Naive B cell (primary cell): ENCODE measurements at regions not wholly inside any gene's neighbourhood (a gene's known extent, or its start where the extent isn't known, plus 50 kb on each side); places are given as distances from the start of the nearest gene placed in this dataset.
"Not testable (repeated sequence)": the region's sequence is repeated elsewhere in the genome, so short reads cannot be mapped to it uniquely, and the experiment has no call there.

Source experiments
- ATAC-seq, 2 donors: fragments of 150-1000 bp; cut with Tn5 transposase; 2 replicates each; pipeline ENCODE4 v1.10.0; 2021; ENCODE audit warnings: low read depth in 2 of 2, mild to moderate bottlenecking in 2 of 2, moderate library complexity in 2 of 2
- DNase-seq: peaks from one replicate; pipeline ENCODE4 v3.0.0; 2022
- H3K27ac Mint-ChIP-seq, 6 donors: one replicate each; pipeline ENCODE4 v1.8.0; 2020 to 2022; ENCODE audit warnings: mild to moderate bottlenecking in 6 of 6, mixed read lengths in 6 of 6, moderate library complexity in 5 of 6, inconsistent platforms in 2 of 6
- H3K27me3 Mint-ChIP-seq, 3 donors: one replicate each; pipeline ENCODE4 v1.8.0; 2021 to 2022; ENCODE audit warnings: mixed read lengths in 3 of 3, mild to moderate bottlenecking in 1 of 3
- H3K36me3 Mint-ChIP-seq, 2 donors: one replicate each; pipeline ENCODE4 v1.8.0; 2020 to 2022; ENCODE audit warnings: mixed read lengths in 2 of 2, inconsistent platforms in 1 of 2, mild to moderate bottlenecking in 1 of 2
- H3K4me1 Mint-ChIP-seq, 3 donors: one replicate each; pipeline ENCODE4 v1.8.0; 2020 to 2022; ENCODE audit warnings: mixed read lengths in 3 of 3, inconsistent platforms in 1 of 3, mild to moderate bottlenecking in 1 of 3, moderate library complexity in 1 of 3
- H3K4me3 Mint-ChIP-seq, 8 donors: one replicate each; pipeline ENCODE4 v1.8.0; 2020 to 2022; ENCODE audit warnings: mild to moderate bottlenecking in 8 of 8, mixed read lengths in 8 of 8, moderate library complexity in 8 of 8, inconsistent platforms in 2 of 8
- H3K9me3 Mint-ChIP-seq, 7 donors: one replicate each; pipeline ENCODE4 v1.8.0; 2020 to 2022; ENCODE audit warnings: mixed read lengths in 7 of 7, mild to moderate bottlenecking in 5 of 7, inconsistent platforms in 2 of 7, moderate library complexity in 1 of 7

DNA sequence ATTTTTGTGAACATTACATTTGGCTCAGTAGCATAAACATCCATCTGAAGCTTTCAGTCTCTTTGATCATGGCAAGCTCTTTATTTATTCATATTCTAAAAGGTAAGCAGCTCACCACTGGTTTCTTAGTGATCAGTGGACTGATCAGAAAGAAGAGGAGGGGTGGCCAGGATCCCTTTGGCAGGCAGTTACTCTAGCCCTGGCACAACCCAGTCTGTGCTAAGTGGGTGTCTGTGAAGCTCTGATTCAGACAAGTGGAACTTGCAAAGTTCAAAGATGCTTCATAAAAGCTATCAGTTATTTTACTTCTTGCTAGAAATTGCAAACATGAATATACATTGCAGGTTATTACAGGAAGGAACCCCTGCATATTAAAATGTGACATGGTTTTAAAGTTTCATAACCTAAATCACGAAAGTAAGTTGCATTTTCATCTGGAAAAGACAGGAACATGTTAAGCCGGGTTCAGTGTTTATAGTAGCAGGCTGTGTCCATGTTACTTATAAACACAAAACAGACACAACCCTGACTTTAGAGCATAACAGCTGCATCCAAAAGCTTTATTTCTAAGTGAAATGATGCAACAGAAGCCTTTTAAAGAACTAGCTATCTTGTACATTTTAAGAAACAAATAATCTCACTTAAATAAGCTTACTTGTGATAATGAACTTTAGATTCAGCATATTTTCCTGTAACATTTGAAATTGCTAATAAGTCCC lies 785.3 kb downstream of the MCTP2 start:
- Mint-ChIP-seq H3K27ac (no peak overlapping the region), H3K27me3 (peaks cover 0 to 4% (median 0%) of the 10 kb centered on the region in 3 donors), H3K4me1 (no peaks in the 10 kb centered on the region), H3K4me3 (no peak overlapping the region), H3K36me3 (no peaks in the 10 kb centered on the region), H3K9me3 (peaks cover 0 to 9% (median 3%) of the 10 kb centered on the region in 7 donors)
- DNase-seq = no peak
- ATAC-seq = no peak

- Mint-ChIP-seq H3K4me3 (no peak overlapping the region), H3K27ac (no peak overlapping the region), H3K36me3 (no peaks in the 10 kb centered on the region), H3K9me3 (peaks cover 2 to 16% (median 3%) of the 10 kb centered on the region in 7 donors), H3K27me3 (peaks cover 0 to 4% (median 0%) of the 10 kb centered on the region in 3 donors), H3K4me1 (no peaks in the 10 kb centered on the region)
- no peak for DNase-seq
- ATAC-seq = no peak
Measured at GRCh38 chr15:95017666-95018328, 786.4 kb downstream of the MCTP2 start.

DNA sequence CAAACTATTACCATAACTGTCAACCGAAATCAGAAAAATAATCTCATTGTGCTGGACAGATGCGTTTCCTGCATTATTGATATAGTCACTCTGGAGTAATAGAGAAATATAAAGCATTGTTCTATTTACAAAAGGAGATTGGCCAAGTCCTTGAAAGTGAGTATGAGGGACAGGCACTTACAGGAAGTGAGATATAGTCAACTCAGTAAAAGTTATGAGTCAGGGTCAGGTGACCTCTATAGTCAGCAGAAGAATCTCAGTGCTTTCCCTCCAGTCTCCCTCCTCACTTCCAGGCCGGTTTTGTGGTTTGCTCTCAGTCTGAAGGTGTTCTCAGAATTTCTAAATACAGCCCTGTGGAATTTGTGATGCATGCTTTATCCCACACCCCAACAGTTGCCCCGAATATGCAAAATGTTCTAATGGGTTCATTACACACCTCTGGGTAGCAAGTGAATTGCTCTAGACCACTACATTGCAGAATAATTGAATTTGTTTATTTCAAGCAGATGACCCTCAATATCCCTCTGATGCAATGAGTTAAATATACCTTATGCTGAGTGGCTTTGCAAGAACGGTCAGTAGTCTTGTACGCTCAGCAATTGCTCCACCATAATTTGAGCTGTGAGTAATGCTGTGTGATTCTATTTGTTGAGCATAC lies 787.7 kb downstream of the MCTP2 start:
- no peak for DNase-seq
- no peak for ATAC-seq
- no peak overlapping the region for H3K27ac Mint-ChIP-seq
- peaks cover 0 to 4% (median 0%) of the 10 kb centered on the region in 3 donors for H3K27me3 Mint-ChIP-seq
- H3K4me3 Mint-ChIP-seq = no peak overlapping the region
- H3K9me3 Mint-ChIP-seq = peaks cover 3 to 21% (median 5%) of the 10 kb centered on the region in 7 donors
- H3K36me3 Mint-ChIP-seq = no peaks in the 10 kb centered on the region
- H3K4me1 Mint-ChIP-seq = no peaks in the 10 kb centered on the region

- H3K9me3 Mint-ChIP-seq = peaks cover 3 to 21% (median 5%) of the 10 kb centered on the region in 7 donors
- no peak for ATAC-seq
- peaks cover 0 to 1% (median 0%) of the 10 kb centered on the region in 3 donors for H3K27me3 Mint-ChIP-seq
- DNase-seq = no peak
- H3K4me1 Mint-ChIP-seq = no peaks in the 10 kb centered on the region
- no peak overlapping the region for H3K4me3 Mint-ChIP-seq
- no peaks in the 10 kb centered on the region for H3K36me3 Mint-ChIP-seq
- no peak overlapping the region for H3K27ac Mint-ChIP-seq
Measured at GRCh38 chr15:95019907-95020306, 788.5 kb downstream of the MCTP2 start.

GRCh38 chr15:95021816-95022215 lies 790.5 kb downstream of the MCTP2 start:
- no peaks in the 10 kb centered on the region for H3K4me1 Mint-ChIP-seq
- H3K9me3 Mint-ChIP-seq = peaks cover 5 to 21% (median 6%) of the 10 kb centered on the region in 7 donors
- no peaks in the 10 kb centered on the region for H3K36me3 Mint-ChIP-seq
- H3K27me3 Mint-ChIP-seq = no peaks in the 10 kb centered on the region
- ATAC-seq = no peak
- DNase-seq = no peak
- H3K27ac Mint-ChIP-seq = no peak overlapping the region
- H3K4me3 Mint-ChIP-seq = no peak overlapping the region

- Mint-ChIP-seq H3K36me3 (no peaks in the 10 kb centered on the region), H3K9me3 (peaks cover 5 to 21% (median 6%) of the 10 kb centered on the region in 7 donors), H3K4me3 (no peak overlapping the region), H3K27me3 (no peaks in the 10 kb centered on the region), H3K4me1 (no peaks in the 10 kb centered on the region), H3K27ac (no peak overlapping the region)
- DNase-seq = no peak
- no peak for ATAC-seq
Measured at GRCh38 chr15:95024351-95024750, 793.0 kb downstream of the MCTP2 start.

DNA sequence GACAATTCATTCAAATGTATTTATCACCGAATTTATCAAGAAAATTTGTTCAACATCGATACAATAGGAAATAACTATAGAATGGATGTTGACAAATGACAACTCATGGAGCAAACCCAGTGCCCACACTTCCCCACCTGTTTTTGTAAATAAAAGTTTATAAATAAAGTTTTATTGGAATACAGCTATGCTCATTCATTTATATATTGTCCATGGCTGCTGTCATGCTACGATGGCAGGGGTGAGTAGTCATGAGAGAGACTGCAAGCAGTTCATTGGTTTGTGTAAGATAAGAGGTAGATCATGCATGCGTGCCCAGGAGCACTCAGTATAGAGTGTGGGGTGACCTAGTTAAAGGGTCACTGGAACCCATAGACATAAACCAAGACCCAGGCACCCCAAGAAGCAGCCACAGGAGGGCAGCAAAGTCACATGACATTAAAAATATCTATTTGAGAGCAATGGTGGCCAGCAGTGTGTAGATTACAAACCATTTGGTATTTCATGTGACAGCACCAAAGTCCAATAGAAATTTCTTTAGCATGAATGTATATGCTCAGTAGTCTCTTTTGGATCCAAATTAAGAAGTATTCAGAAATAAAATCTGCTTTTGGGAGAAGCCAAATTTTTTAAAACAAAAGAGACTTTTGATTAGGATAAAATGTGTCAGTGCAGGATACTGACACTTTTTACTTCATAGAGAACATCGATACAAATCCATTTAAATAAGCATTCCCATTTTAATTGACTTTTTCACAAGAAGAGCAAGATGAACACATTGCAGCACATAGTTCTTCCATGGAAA lies 794.8 kb downstream of the MCTP2 start:
- Mint-ChIP-seq H3K27ac (no peak overlapping the region), H3K36me3 (no peaks in the 10 kb centered on the region), H3K9me3 (peaks cover 5 to 27% (median 8%) of the 10 kb centered on the region in 7 donors), H3K4me3 (peak overlapping the region in 1 of 8 donors; percentile 37), H3K4me1 (no peaks in the 10 kb centered on the region), H3K27me3 (no peaks in the 10 kb centered on the region)
- ATAC-seq (no peak), DNase-seq (no peak)

DNA sequence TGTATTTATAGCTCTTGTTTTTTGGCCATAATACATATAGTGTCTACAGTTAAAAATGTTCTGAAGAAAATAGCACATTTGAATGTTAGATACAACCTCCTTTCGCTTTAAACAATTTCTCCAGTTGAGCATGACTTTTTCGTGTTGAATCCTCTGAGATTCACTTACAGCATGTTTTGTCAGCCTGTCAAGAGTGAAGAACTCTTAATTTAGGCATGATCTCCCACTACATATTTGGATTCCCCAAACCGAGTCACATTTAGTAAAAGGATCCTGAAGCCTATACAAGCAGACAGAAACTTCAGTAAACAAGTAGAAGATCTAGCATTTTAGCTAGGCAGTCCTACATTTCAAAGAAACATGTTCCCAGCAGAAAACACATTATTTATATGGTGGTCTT lies 796.6 kb downstream of the MCTP2 start:
- Mint-ChIP-seq H3K27me3 (no peaks in the 10 kb centered on the region), H3K27ac (no peak overlapping the region), H3K36me3 (no peaks in the 10 kb centered on the region), H3K4me3 (no peak overlapping the region), H3K4me1 (no peaks in the 10 kb centered on the region), H3K9me3 (peaks cover 4 to 27% (median 9%) of the 10 kb centered on the region in 7 donors)
- ATAC-seq = no peak
- DNase-seq = no peak

DNA sequence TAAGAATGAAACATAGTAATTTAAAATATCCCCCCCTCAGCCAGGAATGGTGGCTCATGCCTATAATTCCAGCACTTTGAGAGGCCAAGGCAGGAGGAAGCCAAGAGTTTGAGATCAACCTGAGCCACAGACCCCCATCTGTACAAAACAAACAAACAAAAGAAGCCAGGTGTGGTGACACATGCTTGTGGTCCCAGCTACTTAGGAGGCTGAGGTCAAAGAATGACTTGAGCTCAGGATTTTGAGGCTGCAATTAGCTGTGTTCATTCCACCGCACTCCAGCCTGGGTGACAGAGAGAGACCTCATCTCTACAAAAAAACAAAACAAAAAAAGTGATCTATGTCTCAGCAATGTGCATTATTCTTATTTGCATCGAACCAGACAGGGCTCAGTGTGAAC lies 800.8 kb downstream of the MCTP2 start:
- ATAC-seq (no peak), DNase-seq (no peak)
- H3K36me3 Mint-ChIP-seq = peaks cover 0 to under 1% of the 10 kb centered on the region in 2 donors
- peaks cover 0 to 25% (median 4%) of the 10 kb centered on the region in 7 donors for H3K9me3 Mint-ChIP-seq
- no peak overlapping the region for H3K27ac Mint-ChIP-seq
- no peak overlapping the region for H3K4me3 Mint-ChIP-seq
- no peaks in the 10 kb centered on the region for H3K27me3 Mint-ChIP-seq
- no peaks in the 10 kb centered on the region for H3K4me1 Mint-ChIP-seq

GRCh38 chr15:95035106-95035505 lies 803.7 kb downstream of the MCTP2 start:
- Mint-ChIP-seq H3K27ac (no peak overlapping the region), H3K36me3 (peaks cover 0 to 8% of the 10 kb centered on the region in 2 donors), H3K27me3 (no peaks in the 10 kb centered on the region)

DNA sequence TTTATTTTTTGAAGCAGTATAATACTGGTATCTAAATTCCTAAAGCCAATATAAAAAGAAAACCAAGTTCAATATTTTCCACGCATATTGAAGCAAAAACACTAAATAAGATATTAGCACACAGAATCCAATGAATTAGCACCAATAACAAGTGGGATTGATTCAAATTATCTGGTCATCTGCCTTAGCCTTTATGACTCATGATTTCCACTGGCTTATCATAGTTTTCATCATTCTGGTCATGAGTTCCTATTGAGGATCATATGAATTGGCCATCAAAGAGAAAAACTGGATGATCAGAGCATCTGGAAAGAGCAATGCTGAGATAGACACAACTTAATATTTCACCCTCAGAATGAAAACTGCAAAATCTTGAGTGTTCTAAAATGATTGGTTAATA lies 809.9 kb downstream of the MCTP2 start:
- DNase-seq (no peak), ATAC-seq (no peak)
- Mint-ChIP-seq H3K9me3 (peaks cover 0 to 10% (median 3%) of the 10 kb centered on the region in 7 donors), H3K36me3 (peaks cover 0 to 8% of the 10 kb centered on the region in 2 donors), H3K27me3 (no peaks in the 10 kb centered on the region), H3K27ac (no peak overlapping the region), H3K4me3 (no peak overlapping the region), H3K4me1 (no peaks in the 10 kb centered on the region)

More at GRCh38 chr15:95035106-95035505, 803.7 kb downstream of the MCTP2 start:
- no peak for ATAC-seq
- DNase-seq = no peak
- Mint-ChIP-seq H3K9me3 (peaks cover 0 to 25% (median 7%) of the 10 kb centered on the region in 7 donors), H3K4me3 (no peak overlapping the region), H3K4me1 (no peaks in the 10 kb centered on the region)

GRCh38 chr15:95043236-95043932 lies 812.0 kb downstream of the MCTP2 start:
- H3K4me3 Mint-ChIP-seq, H3K27ac Mint-ChIP-seq, H3K36me3 Mint-ChIP-seq, H3K27me3 Mint-ChIP-seq, H3K4me1 Mint-ChIP-seq, DNase-seq, ATAC-seq: not testable (repeated sequence)
- peaks cover 7 to 24% (median 16%) of the 10 kb centered on the region in 7 donors for H3K9me3 Mint-ChIP-seq

- no peak for ATAC-seq
- Mint-ChIP-seq H3K9me3 (peaks cover 7 to 29% (median 16%) of the 10 kb centered on the region in 7 donors), H3K27ac (no peak overlapping the region), H3K27me3 (no peaks in the 10 kb centered on the region), H3K4me1 (no peaks in the 10 kb centered on the region), H3K36me3 (no peaks in the 10 kb centered on the region), H3K4me3 (no peak overlapping the region)
- DNase-seq = no peak
Measured at GRCh38 chr15:95043933-95044313, 812.6 kb downstream of the MCTP2 start.
